ENCODE measurements at regions not wholly inside any gene's neighbourhood (a gene's known extent, or its start where the extent isn't known, plus 50 kb on each side); places are given as distances from the start of the nearest gene placed in this dataset.

DNA sequence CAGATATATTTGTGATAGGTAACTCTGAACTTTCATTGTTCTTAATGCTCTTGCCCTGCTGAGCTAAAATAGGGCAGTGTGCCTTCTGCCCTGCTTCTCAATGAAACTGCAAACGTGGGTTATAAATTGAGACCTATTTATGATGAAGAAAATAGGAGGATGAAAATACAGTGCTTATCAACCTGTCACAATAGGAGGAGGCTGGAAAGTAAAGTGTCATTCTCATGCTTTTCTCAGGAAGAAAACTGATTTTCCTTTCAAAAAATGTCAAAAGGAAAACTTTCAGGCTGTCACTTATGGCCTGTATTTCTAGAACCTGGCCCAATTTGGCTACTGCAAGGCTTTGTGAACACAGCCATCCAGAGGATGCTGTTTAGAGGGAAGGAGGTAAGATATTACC is 130.3 kb upstream of the TUSC1 start:
- H3K79me1 ChIP-seq (ENCODE audit: low read depth, low read length) = no peaks in the 10 kb centered on the region
- H4K20me1 ChIP-seq (replicated peaks in 1 of 2; ENCODE audit: control insufficient read depth in 1 of 2, insufficient read depth in 2 of 2, low read length in 2 of 2) = no peaks in the 10 kb centered on the region
- no peak overlapping the region for H2BK20ac ChIP-seq (ENCODE audit: low read length)
- no peak overlapping the region for H4K8ac ChIP-seq (ENCODE audit: extremely low read depth, insufficient read depth, low read length)
- H4K5ac ChIP-seq (ENCODE audit: insufficient read length, low read depth, low read length) = no peak overlapping the region
- H2BK15ac ChIP-seq (ENCODE audit: low read length) = no peak overlapping the region
- DNase-seq (ENCODE audit: low read depth in 1 of 2, low spot score in 2 of 2) (no peak), FAIRE-seq (no peak)
- H3K27ac ChIP-seq (ENCODE audit: low read depth, low read length) = no peak overlapping the region
- H3K4me1 ChIP-seq (replicated peaks in 1 of 4; ENCODE audit: control insufficient read depth in 3 of 4, insufficient read depth in 4 of 4, low read length in 3 of 4) = no peaks in the 10 kb centered on the region; a peak in 1 of 7 replicates
- no peak overlapping the region for H2BK12ac ChIP-seq (ENCODE audit: low read depth, low read length)
- H2BK120ac ChIP-seq (replicated peaks; ENCODE audit: low read depth, low read length) = no peak overlapping the region
- no peak overlapping the region for H3K18ac ChIP-seq (ENCODE audit: extremely low read depth, low read length)
- ChIA-PET CTCF (ENCODE audit: partially characterized antibody) (no interaction called here), POLR2A (ENCODE audit: partially characterized antibody) (no interaction called here)
- no peak overlapping the region for H3K4me2 ChIP-seq (ENCODE audit: insufficient read depth in 1 of 2, low read depth in 2 of 2, low read length in 2 of 2)
- no peak overlapping the region for H3K56ac ChIP-seq (replicated peaks; ENCODE audit: insufficient read length, low read depth, low read length)
- no peak overlapping the region for H3K4ac ChIP-seq (replicated peaks; ENCODE audit: insufficient read length, low read depth, low read length)
- no peak overlapping the region for H3K4me3 ChIP-seq (ENCODE audit: extremely low read depth in 1 of 4, insufficient read depth in 2 of 4, low read depth in 3 of 4, low read length in 4 of 4)
- H2BK5ac ChIP-seq (ENCODE audit: low read depth, low read length) = no peak overlapping the region
- WGBS, 2 experiments (ENCODE audit: extremely low coverage in 1 of 2, insufficient coverage in 1 of 2, insufficient read length in 1 of 2, insufficient replicate concordance in 2 of 2, low coverage in 1 of 2, low lambda C conversion rate in 2 of 2, missing lambda C conversion rate in 1 of 2) = 100% methylated on average over 1 of the region's 1 CpG; no CpG with 5 or more reads in 1 of the 2 experiments
- no peak overlapping the region for H3K14ac ChIP-seq (ENCODE audit: insufficient read length)
- no peaks in the 10 kb centered on the region for H3K9me3 ChIP-seq (ENCODE audit: insufficient read depth in 2 of 2, low read depth in 1 of 2, low read length in 1 of 2)
- H3K27me3 ChIP-seq (replicated peaks in 1 of 4; ENCODE audit: control insufficient read depth in 3 of 4, extremely low read depth in 1 of 4, insufficient read depth in 3 of 4, low read length in 3 of 4) = no peaks in the 10 kb centered on the region
- no peak overlapping the region for H2AFZ ChIP-seq (ENCODE audit: low read length)
- no peak overlapping the region for H2AK5ac ChIP-seq (ENCODE audit: low read depth, low read length)
- no peak overlapping the region for H4K91ac ChIP-seq (replicated peaks; ENCODE audit: insufficient read length, low read length)
- H3K23ac ChIP-seq (ENCODE audit: insufficient read length) = no peak overlapping the region
- no peaks in the 10 kb centered on the region for H3K36me3 ChIP-seq (ENCODE audit: control insufficient read depth in 2 of 4, insufficient read depth in 4 of 4, low read length in 3 of 4)
- no peaks in the 10 kb centered on the region for H3K23me2 ChIP-seq (ENCODE audit: low read depth, low read length)
- H3K79me2 ChIP-seq (ENCODE audit: control insufficient read depth in 1 of 2, insufficient read depth in 2 of 2, low read length in 2 of 2) = no peaks in the 10 kb centered on the region
- no peak overlapping the region for H3K9ac ChIP-seq (replicated peaks in 1 of 4; ENCODE audit: extremely low read depth in 1 of 4, low read depth in 3 of 4, low read length in 3 of 4)
- TF ChIP-seq KDM4A (IDR thresholded peaks at IDR 0.05; ENCODE audit: low read depth, low read length, severe bottlenecking) (no peak), NANOG (IDR thresholded peaks at IDR 0.05; ENCODE audit: insufficient read depth, low read depth, low read length, poor library complexity, severe bottlenecking) (no peak), TBP (IDR thresholded peaks at IDR 0.05; ENCODE audit: low read depth, low read length) (no peak), PHF8 (conservative IDR thresholded peaks at IDR 0.05; ENCODE audit: low read depth, low read length) (no peak), TEAD4 (IDR thresholded peaks at IDR 0.05; ENCODE audit: low read depth, low read length) (no peak), BCL11A (IDR thresholded peaks at IDR 0.05; ENCODE audit: low read depth in 2 of 2, low read length in 2 of 2) (no peak), CHD1 (IDR thresholded peaks at IDR 0.05; ENCODE audit: low read depth, low read length) (no peak), NRF1 (IDR thresholded peaks at IDR 0.05; ENCODE audit: low read depth, low read length) (no peak), KDM1A (IDR thresholded peaks at IDR 0.05; ENCODE audit: borderline replicate concordance, low read length) (no peak), SIX5 (IDR thresholded peaks at IDR 0.05; ENCODE audit: low read depth, low read length) (no peak)
- TF ChIP-seq, protein P1, sequence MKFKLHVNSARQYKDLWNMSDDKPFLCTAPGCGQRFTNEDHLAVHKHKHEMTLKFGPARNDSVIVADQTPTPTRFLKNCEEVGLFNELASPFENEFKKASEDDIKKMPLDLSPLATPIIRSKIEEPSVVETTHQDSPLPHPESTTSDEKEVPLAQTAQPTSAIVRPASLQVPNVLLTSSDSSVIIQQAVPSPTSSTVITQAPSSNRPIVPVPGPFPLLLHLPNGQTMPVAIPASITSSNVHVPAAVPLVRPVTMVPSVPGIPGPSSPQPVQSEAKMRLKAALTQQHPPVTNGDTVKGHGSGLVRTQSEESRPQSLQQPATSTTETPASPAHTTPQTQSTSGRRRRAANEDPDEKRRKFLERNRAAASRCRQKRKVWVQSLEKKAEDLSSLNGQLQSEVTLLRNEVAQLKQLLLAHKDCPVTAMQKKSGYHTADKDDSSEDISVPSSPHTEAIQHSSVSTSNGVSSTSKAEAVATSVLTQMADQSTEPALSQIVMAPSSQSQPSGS (IDR thresholded peaks at IDR 0.05; ENCODE audit: low read length) = no peak
- TF ChIP-seq, protein P2, sequence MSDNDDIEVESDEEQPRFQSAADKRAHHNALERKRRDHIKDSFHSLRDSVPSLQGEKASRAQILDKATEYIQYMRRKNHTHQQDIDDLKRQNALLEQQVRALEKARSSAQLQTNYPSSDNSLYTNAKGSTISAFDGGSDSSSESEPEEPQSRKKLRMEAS (IDR thresholded peaks at IDR 0.05) = no peak
- TF ChIP-seq, protein P3, sequence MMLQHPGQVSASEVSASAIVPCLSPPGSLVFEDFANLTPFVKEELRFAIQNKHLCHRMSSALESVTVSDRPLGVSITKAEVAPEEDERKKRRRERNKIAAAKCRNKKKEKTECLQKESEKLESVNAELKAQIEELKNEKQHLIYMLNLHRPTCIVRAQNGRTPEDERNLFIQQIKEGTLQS (IDR thresholded peaks at IDR 0.05; ENCODE audit: insufficient read depth, low read depth, low read length) = no peak
